Retina (tissue), 1 donor: ENCODE measurements at regions not wholly inside any gene's neighbourhood (a gene's known extent, or its start where the extent isn't known, plus 50 kb on each side); places are given as distances from the start of the nearest gene placed in this dataset.

Experiments
- DNase-seq: peaks from one replicate; pipeline ENCODE4 v3.0.0-alpha.2; 2016

DNA sequence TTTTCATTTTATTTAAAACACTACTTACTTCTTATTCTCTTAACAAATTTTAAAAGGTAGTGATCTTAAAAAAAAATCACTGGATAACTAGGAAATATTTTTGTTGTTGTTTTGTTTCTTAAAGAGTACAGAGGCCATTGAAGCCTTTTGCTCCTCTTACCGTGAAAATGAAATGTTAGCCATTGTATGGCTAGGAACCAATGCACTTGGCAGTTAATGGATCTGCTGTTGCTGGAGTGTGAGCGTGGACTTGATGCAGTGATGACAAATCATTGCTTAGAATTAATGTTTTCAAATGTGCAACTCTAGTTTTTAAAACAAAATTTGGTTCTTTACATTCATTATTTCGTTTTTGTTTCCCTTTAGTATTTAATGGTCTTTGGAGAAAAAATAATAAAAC lies 162.3 kb downstream of the HAUS1 start:
- DNase-seq, result no peak

DNA sequence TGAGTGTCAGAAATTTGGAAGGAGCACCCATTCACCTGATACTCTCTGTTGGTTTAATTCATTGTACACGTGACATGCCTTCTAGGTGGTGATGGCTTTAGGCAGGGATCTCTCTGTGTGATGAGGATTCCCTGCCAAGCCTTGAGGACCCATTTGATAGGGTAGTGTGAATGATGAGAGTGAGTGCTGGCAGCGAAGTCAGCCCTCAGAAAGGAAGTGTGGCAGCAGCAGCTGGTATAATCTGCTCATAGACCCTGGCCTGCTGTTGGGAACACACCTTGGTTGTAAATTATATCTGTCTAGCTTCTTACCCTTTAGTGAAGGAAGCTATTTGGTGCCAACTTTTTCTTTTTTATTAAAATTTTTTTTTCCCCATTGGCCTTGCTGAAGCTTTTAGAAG lies 164.5 kb downstream of the HAUS1 start:
- DNase-seq, result no peak

DNA sequence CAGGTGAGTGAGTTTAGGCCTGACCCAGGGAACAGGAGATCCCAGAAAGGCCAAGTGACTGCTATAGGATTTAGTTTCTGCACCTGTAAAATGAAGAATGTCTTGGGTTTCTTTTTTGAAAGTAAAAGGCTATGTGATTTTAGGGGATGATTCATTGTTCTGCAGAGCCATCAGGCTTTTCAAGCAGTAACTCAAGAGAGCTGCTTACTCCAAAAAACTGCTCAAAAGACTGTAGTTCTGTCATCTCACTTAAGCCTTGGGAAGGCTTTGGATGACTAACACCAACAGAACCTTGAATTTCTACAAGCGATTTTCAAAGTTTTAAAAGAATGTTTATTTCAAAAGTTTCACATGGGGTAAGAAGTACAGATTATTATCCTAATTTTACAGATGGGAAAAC lies 165.1 kb downstream of the HAUS1 start:
- DNase-seq, result no peak

DNA sequence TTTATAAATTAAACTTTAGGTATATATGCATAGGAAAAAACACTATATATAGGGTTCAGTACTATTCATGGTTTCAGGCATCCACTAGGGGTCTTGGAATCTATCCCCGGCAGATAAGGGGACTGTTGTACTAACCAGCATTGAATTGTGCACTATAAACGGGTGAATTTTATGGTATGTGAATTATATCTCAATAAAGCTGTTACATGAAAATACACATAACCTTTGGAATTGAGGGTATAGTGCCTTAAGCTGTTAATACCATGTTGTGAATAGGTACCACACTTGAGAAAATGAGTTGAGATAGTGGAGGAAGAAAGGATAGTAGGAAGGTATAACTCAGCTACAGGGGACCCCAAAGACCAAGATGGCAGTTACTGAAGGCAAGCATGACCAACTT lies 167.3 kb downstream of the HAUS1 start:
- no peak for DNase-seq

DNA sequence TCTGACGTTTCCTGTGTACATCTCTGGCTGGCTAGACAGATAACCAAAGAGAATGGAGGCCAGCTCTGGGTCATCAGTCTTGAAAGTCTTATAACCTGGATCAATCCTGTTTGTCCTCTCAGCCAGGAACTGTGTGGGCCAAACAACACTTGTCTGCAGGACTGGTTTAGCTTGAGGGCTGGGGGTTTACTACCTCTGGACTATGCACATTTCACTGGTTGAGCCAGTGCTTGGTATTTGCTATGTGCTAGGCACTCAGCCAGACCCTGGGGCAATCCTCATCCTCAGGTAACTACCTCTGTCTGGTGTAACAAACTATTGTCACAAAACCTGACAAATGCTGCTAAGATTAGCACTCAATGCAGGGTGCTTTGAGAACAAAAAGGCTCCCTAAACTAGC lies 169.7 kb downstream of the HAUS1 start:
- no peak for DNase-seq

DNA sequence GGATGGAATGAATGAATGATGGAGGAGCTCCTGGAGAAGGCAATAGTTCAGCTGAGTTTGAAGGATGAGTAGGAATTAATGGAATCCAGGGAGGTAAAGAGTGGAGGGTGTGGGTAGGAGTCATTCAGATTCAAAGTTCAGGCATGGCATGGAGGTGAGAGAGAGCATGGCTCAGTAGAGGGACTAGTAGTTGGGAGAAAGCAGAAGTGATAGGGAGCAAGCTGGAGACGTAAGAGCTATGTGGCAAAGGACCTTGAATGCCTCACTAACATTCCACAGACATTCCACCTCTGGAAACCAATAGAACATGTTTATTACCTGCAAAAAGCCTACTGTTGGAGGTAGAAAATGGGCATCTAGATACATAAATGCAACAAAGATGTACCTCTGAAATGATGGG lies 170.1 kb downstream of the HAUS1 start:
- no peak for DNase-seq

DNA sequence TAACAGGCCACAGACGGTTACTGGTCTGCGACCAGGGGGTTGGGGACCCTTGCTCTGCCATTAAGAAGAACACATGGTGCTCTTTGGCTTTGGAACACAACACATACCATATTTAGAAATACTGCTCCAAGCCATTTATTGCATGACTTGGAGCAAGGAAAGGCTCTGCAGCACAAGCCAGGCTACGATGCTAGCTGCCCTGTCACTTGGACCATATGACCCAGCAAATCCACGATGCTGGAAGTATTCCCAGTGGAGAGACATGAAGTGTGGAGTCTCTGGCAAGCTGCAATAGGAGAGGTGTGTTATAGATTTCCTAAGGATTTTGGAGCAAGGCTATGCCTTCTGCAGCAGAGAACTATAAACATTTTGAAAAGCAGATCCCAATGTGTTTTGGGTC lies 171.2 kb downstream of the HAUS1 start:
- no peak for DNase-seq

DNA sequence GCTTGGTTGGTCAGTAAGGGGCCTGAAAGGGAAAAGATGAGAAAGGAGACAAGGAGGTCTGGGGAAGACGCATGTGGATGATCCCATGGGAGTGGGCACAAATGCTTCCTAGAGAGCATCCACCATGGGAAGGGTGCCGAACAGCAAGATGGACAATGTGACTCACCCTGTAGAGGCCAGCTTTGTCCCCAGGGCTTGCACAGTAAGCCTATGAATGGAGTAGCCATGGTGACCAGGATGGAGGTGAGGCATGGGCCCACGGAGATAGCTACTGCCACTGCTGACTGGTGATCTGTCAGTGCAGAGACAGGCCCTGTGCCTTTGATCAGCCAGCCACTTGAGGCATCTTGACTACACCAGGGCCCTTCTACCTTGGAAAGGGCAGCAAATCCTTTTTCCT lies 172.6 kb downstream of the HAUS1 start:
- no peak for DNase-seq

DNA sequence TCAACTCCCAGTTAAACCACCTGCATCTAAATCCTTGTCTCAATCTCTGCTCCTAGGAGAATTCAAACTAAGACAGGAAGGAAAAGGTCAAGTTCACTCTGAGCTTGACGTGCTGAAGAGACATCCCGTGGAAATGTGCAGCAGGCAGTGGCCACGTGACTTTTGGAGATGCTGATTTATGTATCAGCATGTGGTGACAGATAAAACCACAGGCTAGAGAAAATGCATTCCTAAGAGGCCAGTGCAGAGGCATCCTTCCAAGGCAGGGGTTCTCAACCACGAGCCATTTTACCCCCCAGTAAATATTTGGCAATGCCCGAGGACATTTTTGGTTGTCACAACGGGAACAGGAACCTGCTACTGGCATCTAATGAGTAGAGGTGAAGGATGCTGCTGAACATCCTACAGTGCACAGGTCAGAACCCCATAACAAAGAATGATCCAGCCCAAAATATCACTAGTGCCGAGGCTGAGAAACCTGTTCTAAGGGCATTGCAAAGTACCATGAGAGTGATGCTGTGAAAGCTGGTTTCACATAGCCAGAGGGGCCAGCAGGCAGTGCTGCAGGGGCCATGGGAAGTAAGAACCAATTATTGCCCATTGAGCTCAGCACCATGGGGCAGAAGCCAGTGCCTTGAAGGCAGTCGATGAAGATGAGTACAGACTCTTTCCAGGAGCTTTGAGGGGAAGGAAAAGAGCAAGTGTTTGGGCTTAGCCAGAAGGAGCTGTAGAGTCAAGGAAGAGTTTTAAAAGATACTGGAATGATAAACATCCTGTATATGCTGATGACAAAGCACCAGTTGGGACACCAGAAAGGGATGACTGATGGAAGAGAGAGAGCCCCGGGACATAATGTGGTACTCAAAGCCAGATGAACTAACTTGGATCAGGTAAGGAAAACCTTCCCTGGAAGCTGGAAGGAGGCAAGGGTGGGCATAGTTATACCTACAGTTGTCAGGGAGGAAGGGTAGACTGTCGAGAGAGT lies 174.6 kb downstream of the HAUS1 start:
- DNase-seq, result no peak

DNA sequence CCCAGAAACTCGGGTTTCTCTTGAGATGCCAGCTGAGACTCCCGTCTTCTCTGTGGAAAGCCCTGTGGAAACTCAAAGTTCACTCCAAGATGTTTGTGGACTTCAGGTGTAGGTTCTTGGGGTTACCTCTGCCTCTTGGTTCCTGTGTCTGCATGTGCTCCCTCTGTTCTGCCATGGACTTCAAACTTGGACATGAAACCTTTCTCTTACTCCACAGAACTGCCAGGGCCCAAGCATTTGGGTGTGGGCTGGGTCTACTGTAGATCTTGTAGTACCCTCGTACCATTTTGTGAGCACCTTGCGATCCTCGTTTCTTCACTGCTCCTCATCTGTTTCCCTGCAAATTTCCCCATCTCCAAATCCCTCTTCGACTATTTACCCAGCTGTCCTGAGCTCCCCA lies 175.5 kb downstream of the HAUS1 start:
- DNase-seq, result no peak

DNA sequence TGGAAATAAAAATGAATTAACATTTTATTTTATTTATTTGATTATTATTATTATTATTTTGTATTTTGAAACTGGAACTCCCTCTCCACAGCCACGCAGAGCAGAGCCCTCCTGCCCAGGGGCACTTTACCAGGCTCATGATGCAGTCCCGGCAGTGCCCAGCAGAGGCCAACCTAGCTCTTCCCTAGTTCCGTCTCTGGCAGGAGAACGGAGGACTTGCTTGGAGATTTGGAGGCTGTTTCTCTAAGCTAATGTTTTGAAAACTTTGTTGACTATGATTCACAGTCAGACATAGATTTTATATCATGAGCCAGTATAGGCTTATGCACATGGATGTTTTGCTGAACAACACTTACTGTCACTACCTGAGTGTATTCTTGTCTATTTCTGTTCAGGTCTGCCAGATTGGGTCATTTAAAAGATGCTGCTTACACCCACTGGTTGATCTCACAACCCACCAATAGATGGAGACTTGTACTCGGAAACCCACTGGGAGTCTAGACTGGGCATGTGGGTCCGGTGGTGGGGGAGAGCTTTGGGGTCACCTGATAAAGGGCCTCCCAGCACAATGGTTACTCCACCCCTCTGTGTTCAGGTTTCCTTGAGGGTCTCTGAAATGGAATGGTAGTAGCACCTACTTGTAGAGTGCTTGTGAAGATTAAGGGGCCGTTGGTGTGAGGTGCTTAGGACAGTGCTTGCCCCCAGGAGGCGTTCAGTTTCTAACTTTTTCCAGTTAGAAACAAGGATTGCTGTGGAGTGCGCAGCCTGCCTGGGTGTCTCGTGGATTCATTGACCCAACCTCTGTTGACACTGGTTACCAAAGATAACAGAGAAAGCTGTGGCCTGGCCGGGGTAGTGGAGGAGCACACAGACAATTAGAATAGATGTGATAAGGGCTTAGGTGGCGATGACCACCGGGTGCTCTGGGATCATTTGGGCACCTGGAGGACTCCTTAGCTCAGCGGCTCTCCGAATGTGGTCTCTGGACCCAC lies 177.3 kb downstream of the HAUS1 start:
- peak; percentile 85 for DNase-seq

DNA sequence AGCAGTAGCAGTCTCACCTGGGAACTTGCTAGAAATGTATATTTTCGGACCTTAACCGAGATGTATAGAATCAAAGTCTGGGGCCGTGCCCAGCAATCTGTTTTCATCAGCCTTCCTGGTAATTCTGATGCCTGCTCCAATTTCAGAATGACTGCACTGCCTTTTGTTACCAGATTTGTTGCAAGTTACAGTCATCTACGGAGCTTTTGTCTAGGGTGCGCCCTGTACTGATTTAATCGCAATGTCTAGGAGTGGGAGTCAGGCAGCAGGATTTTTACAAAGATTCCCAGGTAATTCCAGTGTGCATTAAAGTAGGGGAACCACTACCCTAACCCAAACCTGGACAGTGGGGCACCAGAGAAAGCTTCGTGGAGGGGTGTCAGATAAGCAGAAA lies 178.0 kb downstream of the HAUS1 start:
- DNase-seq, result no peak

DNA sequence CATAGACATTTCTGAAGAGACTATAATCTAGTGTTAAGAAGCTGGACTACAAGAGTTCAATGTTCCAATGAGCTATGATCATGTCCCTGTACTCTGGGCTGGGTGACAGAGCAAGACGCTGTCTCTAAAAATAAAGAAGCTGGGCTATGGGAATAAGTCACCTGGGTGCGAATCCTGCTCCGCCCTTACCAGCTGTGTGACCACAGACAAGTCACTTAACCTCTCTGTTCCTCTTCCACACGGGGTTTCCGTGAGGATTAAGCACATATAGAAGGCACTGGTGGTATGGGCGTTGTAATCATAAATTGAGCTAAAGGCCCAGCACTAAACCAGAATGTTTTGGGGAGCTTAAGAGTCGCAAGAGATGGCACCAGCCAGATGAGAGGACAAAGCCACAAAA lies 178.5 kb downstream of the HAUS1 start:
- DNase-seq, result no peak

DNA sequence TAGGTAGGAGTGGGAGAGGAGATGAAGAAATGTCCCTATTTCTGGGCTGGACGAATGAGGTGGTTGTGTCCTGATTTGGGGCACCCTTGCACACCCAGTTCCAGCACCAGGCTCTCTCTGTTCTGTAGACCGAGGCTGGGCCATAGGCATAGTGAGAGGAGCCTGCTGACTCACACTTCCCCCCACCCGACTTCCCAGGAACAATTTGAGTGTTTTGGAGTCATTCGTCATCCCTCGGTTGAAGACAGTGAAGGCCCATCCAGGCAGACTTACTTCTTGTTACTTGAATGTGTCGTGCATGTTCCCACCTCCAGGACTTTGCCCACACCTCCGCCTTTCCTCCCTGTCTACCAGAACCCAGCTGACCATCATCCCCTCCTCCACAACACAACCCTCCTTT lies 179.1 kb downstream of the HAUS1 start:
- no peak for DNase-seq

DNA sequence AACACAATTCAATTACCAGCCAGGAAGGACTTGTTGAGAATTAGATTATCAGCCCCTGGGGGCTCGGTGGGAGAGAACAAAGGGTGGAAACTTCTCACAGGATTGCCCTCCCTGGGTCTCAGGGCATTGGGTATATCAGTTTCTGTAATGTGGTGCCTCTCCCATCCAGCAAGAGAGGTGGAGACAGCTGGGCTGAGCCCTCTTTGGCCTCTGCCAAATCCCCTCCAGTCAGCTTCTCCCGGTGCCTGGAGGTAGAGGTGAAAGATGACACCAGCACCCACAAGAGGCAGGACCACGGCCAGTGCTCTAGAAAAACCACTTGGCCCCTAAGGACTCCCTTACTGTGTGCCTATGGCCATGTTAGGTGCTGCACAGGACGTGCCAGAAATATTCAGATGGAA lies 179.7 kb downstream of the HAUS1 start:
- no peak for DNase-seq

DNA sequence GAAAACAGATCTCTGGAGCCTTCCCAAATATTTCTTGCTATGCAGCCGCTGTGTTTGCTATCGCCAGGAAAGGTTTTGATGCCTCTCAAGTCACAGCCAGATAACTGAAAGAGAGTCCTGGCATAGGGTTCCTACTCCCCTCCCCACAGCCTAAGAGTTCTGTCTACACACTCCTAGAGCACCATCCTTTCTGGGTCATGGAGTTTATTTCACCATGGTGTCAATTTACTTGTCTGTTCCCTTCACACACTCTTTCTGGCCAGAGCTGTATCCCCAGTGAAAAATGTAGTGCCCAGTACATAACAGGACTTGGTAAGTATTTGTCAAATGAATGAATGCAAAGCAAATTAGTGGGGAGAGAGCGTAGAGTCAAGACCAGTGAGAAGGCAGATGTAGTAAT lies 185.3 kb downstream of the HAUS1 start:
- DNase-seq, result no peak

DNA sequence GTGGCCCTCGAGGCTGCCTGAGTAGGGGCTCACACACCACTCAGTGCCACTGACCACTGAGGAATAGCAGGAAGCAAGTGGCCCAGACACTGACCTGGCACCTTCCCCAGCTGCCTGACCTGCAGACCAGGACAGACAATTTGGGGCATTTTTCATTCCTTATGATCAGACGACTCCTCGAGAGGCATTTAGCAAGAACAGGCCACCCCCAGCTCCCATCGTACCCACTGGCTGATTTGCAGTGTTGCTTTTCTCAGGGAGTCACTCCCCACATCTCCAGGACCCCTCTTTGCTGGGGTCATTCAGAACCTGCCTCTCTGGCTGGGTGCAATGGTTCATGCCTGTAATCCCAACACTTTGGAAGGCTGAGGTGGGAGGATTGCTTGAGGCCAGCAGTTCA lies 185.7 kb downstream of the HAUS1 start:
- no peak for DNase-seq

DNA sequence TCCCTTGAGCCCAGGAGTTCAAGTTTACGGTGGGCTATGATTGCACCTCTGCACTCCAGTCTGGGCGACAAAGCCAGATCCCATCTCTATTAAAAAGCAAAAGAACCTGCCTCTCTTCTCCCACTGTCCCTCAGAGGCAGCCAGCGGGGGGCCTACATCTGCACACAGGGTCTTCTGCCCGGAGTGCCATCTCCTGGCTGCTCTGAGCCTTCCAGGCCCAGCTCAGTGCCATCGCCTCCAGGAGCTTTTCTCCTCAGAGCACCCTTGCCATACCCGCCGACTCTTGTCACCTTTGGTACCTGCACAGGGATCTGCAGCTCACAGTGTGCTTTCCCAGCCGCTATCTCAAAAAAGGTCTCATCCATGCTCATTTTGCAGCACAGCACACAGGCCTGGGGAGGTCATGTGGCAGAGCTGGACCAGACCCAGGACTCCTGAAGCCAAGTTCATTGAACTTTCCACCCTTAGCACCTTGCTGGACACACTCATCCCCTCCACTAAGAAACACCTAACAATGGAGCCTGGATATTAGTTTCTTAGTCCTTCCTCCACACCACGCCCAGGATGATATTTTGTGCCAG lies 186.3 kb downstream of the HAUS1 start:
- DNase-seq, result no peak

DNA sequence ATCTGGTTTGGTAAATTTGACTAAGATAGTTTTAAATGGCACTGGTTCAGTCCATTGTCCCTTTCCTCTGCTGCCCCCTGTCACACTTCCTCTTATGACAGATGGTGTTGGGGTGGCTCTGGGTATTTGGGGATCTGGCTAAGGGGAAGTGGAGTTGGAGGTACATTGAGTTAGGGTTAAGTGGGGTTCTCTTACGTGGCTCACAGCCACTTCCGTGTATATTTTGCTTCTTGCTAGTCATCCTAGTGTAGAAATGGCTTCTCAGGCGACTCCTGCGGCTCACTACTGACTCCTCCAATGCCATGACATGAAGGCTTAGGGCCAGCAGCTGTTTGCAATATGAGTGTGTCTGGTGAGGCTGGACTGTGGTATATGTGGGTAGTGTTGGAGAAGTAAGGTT lies 187.0 kb downstream of the HAUS1 start:
- no peak for DNase-seq

DNA sequence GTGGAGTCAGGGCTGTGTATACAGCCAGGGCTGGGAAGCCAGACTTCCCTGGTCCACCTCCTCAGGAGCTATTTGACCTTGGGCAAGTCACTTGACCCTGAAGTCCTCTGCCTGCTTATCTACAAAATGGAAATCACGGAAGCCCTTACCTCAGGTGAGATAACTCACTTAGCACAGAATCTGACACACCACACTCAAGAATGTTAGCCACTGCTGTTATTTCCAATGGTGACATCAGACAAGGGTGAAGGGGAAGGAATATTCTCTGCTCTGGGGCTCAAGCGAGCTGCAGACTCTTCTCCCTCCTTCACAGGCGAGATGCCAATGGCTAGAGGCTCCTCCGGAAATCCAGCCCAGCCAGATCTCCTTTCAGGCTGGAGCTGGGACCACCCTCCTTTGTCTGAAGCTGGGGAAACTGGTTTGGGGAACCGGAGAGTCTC lies 189.6 kb downstream of the HAUS1 start:
- DNase-seq, result no peak

DNA sequence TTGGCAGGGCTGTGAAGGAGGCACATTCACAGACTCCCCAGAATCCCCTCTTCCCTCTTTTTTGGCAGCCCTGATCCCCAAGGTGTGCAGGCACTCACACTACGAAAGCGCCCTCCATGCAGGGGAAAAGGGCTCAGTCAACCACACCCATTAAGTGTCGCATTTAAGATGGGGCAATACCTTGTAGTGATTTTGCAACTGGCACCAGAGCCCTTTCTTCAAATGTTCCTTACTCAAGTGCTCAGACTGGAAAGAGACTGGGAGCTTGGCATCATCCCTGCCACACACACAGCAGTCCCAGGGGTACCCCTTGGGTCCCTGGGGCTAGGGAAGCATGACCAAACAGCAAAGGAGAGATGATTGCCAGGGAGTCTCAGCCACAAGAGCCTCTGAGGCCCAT lies 190.1 kb downstream of the HAUS1 start:
- DNase-seq, result no peak

DNA sequence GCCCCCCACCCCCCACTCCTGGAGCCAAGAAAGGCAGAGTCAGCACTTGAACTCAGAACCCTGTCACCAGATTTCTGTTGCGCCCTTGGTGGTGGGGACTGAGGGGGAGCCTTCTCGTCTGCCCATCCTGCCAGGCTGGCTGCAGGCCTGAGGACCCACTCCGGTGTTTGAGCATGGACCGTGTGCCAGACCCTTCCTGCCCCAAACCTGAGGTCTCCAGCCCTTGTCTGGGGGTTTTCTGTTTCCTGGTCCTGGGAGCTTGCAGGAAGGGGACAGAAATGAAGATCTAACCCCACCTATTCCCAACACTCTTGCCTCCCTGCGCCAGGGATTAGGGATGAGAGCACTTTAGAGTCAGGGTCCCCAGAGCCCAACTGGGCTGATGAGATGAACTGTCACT lies 190.6 kb downstream of the HAUS1 start:
- DNase-seq, result no peak

DNA sequence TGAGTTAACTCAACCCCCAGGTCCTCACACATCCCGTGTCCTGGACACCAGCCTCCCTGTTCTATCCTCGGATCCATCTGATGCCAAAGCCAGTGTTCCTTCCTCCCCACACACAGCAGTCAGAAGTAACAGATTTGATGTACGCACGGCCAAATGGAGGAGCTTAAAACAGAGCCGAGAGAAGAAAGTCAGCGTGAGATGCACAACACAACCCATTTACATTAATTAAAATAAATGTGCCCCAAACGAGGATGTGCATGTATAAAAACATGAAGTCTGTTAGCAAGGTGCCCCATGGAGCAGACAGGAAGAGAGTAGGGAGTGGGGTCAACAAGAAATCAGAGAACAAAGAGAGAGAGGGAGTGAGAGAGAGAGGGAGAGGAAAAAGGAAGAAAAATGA lies 191.2 kb downstream of the HAUS1 start:
- no peak for DNase-seq
